ENCODE measurements at regions not wholly inside any gene's neighbourhood (a gene's known extent, or its start where the extent isn't known, plus 50 kb on each side); places are given as distances from the start of the nearest gene placed in this dataset.

- TF ChIP-seq CTCF (IDR thresholded peaks at IDR 0.05; ENCODE audit: borderline replicate concordance, extremely low read depth, low read length, poor library complexity, severe bottlenecking) (no peak), EZH2 (IDR thresholded peaks at IDR 0.05; ENCODE audit: borderline replicate concordance, low read depth, low read length, severe bottlenecking) (no peak)
These were observed 685.0 kb downstream of the SLCO4C1 start for GRCh38 chr5:101611039-101611438.

Data from DND-41 (cell line).